Astrocyte of the cerebellum (primary cell): ENCODE measurements at regions not wholly inside any gene's neighbourhood (a gene's known extent, or its start where the extent isn't known, plus 50 kb on each side); places are given as distances from the start of the nearest gene placed in this dataset.

Experiments used
- DNase-seq: peaks from one replicate; pipeline ENCODE4 v3.0.0-alpha.2; 2011; ENCODE audit warnings: low read depth
- H3K4me3 ChIP-seq: 2 replicates; pipeline ENCODE4 v1.5.1; 2011; ENCODE audit warnings: mild to moderate bottlenecking, low read depth, low read length, moderate library complexity
- CTCF ChIP-seq: IDR thresholded peaks from 2 replicates; pipeline ENCODE4 v1.5.1; 2012; ENCODE audit warnings: low read length, low read depth, moderate library complexity, mild to moderate bottlenecking; ENCODE audit errors: missing control alignments
- in situ Hi-C: cut with HindIII; loops from 2 replicates; pipeline ENCODE4 v1.10.0; 2017; ENCODE audit warnings: low sequenced_read_pairs

GRCh38 chr18:75139226-75139911, 69.6 kb downstream of the PTGR3 start:
- no peak for DNase-seq
- no peak overlapping the region for H3K4me3 ChIP-seq
- in situ Hi-C loops: no loop called here
- TF ChIP-seq CTCF: no peak

- H3K4me3 ChIP-seq: no peak overlapping the region
- no peak for DNase-seq
- in situ Hi-C loops: no loop called here
Measured at GRCh38 chr18:75137346-75137877, 71.5 kb downstream of the PTGR3 start.

GRCh38 chr18:75135158-75135725, 73.7 kb downstream of the PTGR3 start:
- TF ChIP-seq CTCF: no peak
- H3K4me3 ChIP-seq: no peak overlapping the region
- in situ Hi-C loops: no loop called here
- no peak for DNase-seq

More at GRCh38 chr18:75137346-75137877, 71.5 kb downstream of the PTGR3 start:
- no peak for TF ChIP-seq CTCF

- in situ Hi-C loops: no loop called here
- DNase-seq: no peak
- no peak overlapping the region for H3K4me3 ChIP-seq
- TF ChIP-seq CTCF: no peak
Measured at GRCh38 chr18:75134611-75134975, 74.3 kb downstream of the PTGR3 start.

GRCh38 chr18:75133721-75134610, 75.0 kb downstream of the PTGR3 start:
- TF ChIP-seq CTCF: no peak
- DNase-seq: no peak
- H3K4me3 ChIP-seq: no peak overlapping the region
- in situ Hi-C loops: no loop called here

GRCh38 chr18:75132931-75133525, 75.9 kb downstream of the PTGR3 start:
- in situ Hi-C loops: no loop called here
- DNase-seq: no peak
- TF ChIP-seq CTCF: no peak

More at GRCh38 chr18:75132931-75133525, 75.9 kb downstream of the PTGR3 start:
- no peak overlapping the region for H3K4me3 ChIP-seq
